ENCODE measurements at regions not wholly inside any gene's neighbourhood (a gene's known extent, or its start where the extent isn't known, plus 50 kb on each side); places are given as distances from the start of the nearest gene placed in this dataset.

GRCh38 chr9:90162326-90162725, 480.3 kb downstream of the DIRAS2 start:
- TF ChIP-seq EP300 (IDR thresholded peaks at IDR 0.05; ENCODE audit: borderline replicate concordance) = no peak
- no peak for TF ChIP-seq REST (IDR thresholded peaks at IDR 0.05; ENCODE audit: low read depth)
- no peak for TF ChIP-seq TEAD4 (IDR thresholded peaks at IDR 0.05)
- TF ChIP-seq ZBTB7A (IDR thresholded peaks at IDR 0.05; ENCODE audit: low read depth) = no peak
- no peak for TF ChIP-seq NFIC (IDR thresholded peaks at IDR 0.05)

GRCh38 chr9:90162819-90163218, 479.8 kb downstream of the DIRAS2 start:
- TF ChIP-seq EP300 (IDR thresholded peaks at IDR 0.05; ENCODE audit: borderline replicate concordance) = no peak
- no peak for TF ChIP-seq NFIC (IDR thresholded peaks at IDR 0.05)
- no peak for TF ChIP-seq EGR1 (IDR thresholded peaks at IDR 0.05)
- TF ChIP-seq TAF1 (IDR thresholded peaks at IDR 0.05; ENCODE audit: low read depth) = no peak
- TF ChIP-seq CEBPB (IDR thresholded peaks at IDR 0.05) = no peak
- TF ChIP-seq ZBTB7A (IDR thresholded peaks at IDR 0.05; ENCODE audit: low read depth) = no peak
- TF ChIP-seq TEAD4 (IDR thresholded peaks at IDR 0.05) = no peak

- TF ChIP-seq TAF1 (IDR thresholded peaks at IDR 0.05; ENCODE audit: low read depth) (no peak), EGR1 (IDR thresholded peaks at IDR 0.05) (no peak), TEAD4 (IDR thresholded peaks at IDR 0.05) (no peak), EP300 (IDR thresholded peaks at IDR 0.05; ENCODE audit: borderline replicate concordance) (no peak), CEBPB (IDR thresholded peaks at IDR 0.05) (no peak), TCF12 (IDR thresholded peaks at IDR 0.05; ENCODE audit: low read depth) (no peak), YY1 (IDR thresholded peaks at IDR 0.05; ENCODE audit: low read depth) (no peak)
Measured at GRCh38 chr9:90165281-90165680, 477.3 kb downstream of the DIRAS2 start.

- TF ChIP-seq YY1 (IDR thresholded peaks at IDR 0.05; ENCODE audit: low read depth) = no peak
- no peak for TF ChIP-seq USF1 (IDR thresholded peaks at IDR 0.05)
- no peak for TF ChIP-seq TEAD4 (IDR thresholded peaks at IDR 0.05)
- TF ChIP-seq TAF1 (IDR thresholded peaks at IDR 0.05; ENCODE audit: low read depth) = no peak
- TF ChIP-seq EP300 (IDR thresholded peaks at IDR 0.05; ENCODE audit: borderline replicate concordance) = no peak
- TF ChIP-seq RAD21 (IDR thresholded peaks at IDR 0.05; ENCODE audit: low read depth) = no peak
- no peak for TF ChIP-seq ZBTB7A (IDR thresholded peaks at IDR 0.05; ENCODE audit: low read depth)
- TF ChIP-seq CREB1 (IDR thresholded peaks at IDR 0.05; ENCODE audit: low read depth) = no peak
- no peak for TF ChIP-seq TCF12 (IDR thresholded peaks at IDR 0.05; ENCODE audit: low read depth)
- TF ChIP-seq NFIC (IDR thresholded peaks at IDR 0.05) = no peak
- no peak for TF ChIP-seq MAX (IDR thresholded peaks at IDR 0.05)
- no peak for TF ChIP-seq FOXM1 (IDR thresholded peaks at IDR 0.05; ENCODE audit: borderline replicate concordance, low read depth)
- no peak for TF ChIP-seq CEBPB (IDR thresholded peaks at IDR 0.05)
- no peak for TF ChIP-seq REST (IDR thresholded peaks at IDR 0.05; ENCODE audit: low read depth)
- TF ChIP-seq EGR1 (IDR thresholded peaks at IDR 0.05) = no peak
Measured at GRCh38 chr9:90167914-90168313, 474.7 kb downstream of the DIRAS2 start.

- TF ChIP-seq USF1 (IDR thresholded peaks at IDR 0.05) (no peak), EP300 (IDR thresholded peaks at IDR 0.05; ENCODE audit: borderline replicate concordance) (no peak), FOXM1 (IDR thresholded peaks at IDR 0.05; ENCODE audit: borderline replicate concordance, low read depth) (no peak), ZBTB7A (IDR thresholded peaks at IDR 0.05; ENCODE audit: low read depth) (no peak), RAD21 (IDR thresholded peaks at IDR 0.05; ENCODE audit: low read depth) (no peak), YY1 (IDR thresholded peaks at IDR 0.05; ENCODE audit: low read depth) (no peak), MAX (IDR thresholded peaks at IDR 0.05) (no peak), TAF1 (IDR thresholded peaks at IDR 0.05; ENCODE audit: low read depth) (no peak), NFIC (IDR thresholded peaks at IDR 0.05) (no peak), CREB1 (IDR thresholded peaks at IDR 0.05; ENCODE audit: low read depth) (no peak)
Measured at GRCh38 chr9:90169490-90169889, 473.1 kb downstream of the DIRAS2 start.

GRCh38 chr9:90175257-90175656, 467.4 kb downstream of the DIRAS2 start:
- TF ChIP-seq ZBTB7A (IDR thresholded peaks at IDR 0.05; ENCODE audit: low read depth) = no peak
- no peak for TF ChIP-seq FOXM1 (IDR thresholded peaks at IDR 0.05; ENCODE audit: borderline replicate concordance, low read depth)
- no peak for TF ChIP-seq REST (IDR thresholded peaks at IDR 0.05; ENCODE audit: low read depth)
- TF ChIP-seq TCF12 (IDR thresholded peaks at IDR 0.05; ENCODE audit: low read depth) = no peak
- TF ChIP-seq USF1 (IDR thresholded peaks at IDR 0.05) = no peak
- no peak for TF ChIP-seq YY1 (IDR thresholded peaks at IDR 0.05; ENCODE audit: low read depth)
- TF ChIP-seq EGR1 (IDR thresholded peaks at IDR 0.05) = no peak
- TF ChIP-seq EP300 (IDR thresholded peaks at IDR 0.05; ENCODE audit: borderline replicate concordance) = no peak
- no peak for TF ChIP-seq NFIC (IDR thresholded peaks at IDR 0.05)
- TF ChIP-seq TEAD4 (IDR thresholded peaks at IDR 0.05) = no peak
- no peak for TF ChIP-seq CEBPB (IDR thresholded peaks at IDR 0.05)
- TF ChIP-seq RAD21 (IDR thresholded peaks at IDR 0.05; ENCODE audit: low read depth) = no peak
- TF ChIP-seq TAF1 (IDR thresholded peaks at IDR 0.05; ENCODE audit: low read depth) = no peak
- TF ChIP-seq MAX (IDR thresholded peaks at IDR 0.05) = no peak
